GM10847 (cell line): ENCODE measurements at regions not wholly inside any gene's neighbourhood (a gene's known extent, or its start where the extent isn't known, plus 50 kb on each side); places are given as distances from the start of the nearest gene placed in this dataset.

ENCODE experiments used
- POLR2A ChIP-seq: IDR thresholded peaks from 2 replicates; pipeline ENCODE4 v1.6.1; 2011; ENCODE audit not compliant: insufficient read length; ENCODE audit errors: extremely low read depth

DNA sequence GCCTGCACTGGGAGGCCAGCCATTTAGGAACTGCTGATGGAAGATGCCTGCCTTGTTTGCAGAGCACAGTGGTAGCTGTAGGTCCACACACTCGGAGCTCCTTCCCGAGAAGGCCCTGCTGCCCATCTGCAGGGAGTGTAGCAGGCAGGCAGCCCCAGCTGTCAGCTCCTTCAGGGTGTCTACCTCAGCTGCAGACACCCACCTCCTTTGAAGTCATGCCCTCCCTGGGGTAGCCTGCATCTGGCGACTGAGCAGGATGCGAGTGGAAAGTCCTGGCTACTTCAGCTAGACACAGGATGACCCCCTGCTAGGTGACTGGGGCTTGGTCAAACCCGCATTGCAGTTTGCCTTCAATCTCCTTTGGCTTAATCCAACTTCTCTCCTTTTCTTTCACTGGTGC, 93.2 kb upstream of the TLE3 start:
- TF ChIP-seq POLR2A: no peak

DNA sequence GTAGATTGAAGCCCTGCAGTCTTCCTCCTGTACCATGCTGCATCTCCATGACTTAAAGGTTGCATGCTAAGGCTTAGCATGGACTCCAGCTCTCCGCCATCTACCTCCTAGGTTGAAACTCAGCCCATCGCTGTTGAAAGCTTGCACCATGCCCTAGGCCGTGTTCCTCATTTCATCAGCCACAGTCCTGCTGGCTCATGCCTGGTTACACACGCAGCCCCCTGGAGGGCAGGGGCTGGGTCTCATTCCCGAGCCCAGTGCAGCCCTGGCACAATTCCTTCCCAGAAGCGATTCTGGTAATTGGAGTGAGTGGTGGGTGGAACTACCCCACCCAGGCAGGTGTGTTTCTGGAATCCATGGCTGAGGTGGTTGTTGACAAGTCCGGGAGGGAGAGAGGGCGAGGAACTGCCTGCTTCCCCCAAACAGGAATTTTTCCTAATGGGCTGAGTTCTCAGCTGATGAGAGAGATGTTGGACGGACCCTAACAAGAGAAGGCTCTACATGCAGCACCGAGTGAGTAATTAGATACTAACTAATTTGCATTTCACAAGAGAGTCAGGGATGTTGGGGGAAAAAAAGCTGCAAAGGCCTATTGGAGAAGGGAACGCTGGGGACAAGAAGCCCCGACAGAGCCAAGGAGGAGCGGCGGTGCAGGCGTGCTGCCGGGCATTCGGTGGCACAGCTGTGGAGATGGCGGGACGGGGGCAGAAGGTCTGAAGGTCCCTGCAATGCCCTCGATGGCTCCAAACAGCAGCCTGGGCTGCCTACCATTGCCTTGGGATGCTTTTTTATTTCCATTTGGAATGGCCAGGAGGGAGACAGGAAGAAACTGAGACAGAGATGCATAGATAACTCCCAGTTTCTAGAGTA, 92.3 kb upstream of the TLE3 start:
- TF ChIP-seq POLR2A: no peak

DNA sequence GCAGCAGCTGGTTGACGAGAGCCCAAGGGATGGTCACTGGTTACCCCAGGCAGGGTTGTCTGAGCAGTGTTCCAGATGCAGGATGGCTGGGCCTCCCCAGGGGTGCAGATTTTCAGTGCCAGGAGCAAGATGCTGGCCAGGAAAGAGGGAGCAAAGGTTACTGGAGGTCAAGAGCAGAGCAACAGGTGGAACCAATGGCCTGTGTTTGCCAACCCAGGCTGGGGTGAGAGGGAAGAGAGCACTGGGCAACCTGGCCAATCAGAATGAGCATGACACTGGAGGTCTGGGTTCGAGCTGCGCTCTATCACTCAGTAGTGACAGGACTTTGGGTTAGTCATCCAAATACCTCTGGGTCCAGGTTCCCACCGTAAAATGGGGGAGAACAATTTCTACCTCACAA, 90.6 kb upstream of the TLE3 start:
- TF ChIP-seq POLR2A: no peak

DNA sequence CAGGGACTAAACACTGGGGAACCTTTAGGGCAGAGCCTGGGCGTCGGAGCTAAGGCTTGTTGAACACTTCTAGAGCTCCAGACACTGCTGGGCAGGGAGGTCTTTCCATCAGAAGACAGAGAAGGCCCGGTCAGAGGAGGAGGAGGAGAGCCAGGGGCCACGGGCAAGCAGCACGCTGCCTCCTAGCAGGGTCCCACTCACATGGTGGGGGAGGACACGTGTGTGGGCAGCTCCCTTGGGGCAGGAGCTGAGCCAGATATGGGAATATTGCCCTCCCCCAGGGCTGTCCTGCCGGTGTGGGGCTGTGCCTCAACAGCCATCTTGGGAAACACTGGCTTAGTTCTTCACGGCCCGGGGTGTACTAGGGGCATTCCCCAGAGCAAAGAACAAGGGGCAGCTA, 89.6 kb upstream of the TLE3 start:
- no peak for TF ChIP-seq POLR2A

DNA sequence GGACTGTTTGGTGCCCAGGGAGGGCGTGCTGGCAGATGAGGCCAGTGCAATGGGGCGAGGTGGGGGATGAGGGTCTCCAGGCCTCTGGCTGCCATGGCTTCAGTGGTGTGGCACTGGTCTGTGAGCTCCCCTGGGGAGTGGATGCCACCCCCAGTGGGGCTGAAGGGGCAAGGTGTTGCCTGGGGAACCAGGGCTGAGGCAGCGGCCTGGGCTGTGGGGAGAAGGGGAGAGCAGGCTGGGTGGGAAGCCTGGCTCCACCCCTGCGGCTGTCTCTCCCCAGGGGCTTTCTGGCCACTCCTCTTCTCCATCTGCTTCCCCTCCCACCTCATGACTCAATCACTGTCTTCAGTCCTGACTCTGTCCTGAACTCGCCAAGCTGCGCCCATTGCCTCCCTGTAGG, 88.4 kb upstream of the TLE3 start:
- TF ChIP-seq POLR2A: no peak

DNA sequence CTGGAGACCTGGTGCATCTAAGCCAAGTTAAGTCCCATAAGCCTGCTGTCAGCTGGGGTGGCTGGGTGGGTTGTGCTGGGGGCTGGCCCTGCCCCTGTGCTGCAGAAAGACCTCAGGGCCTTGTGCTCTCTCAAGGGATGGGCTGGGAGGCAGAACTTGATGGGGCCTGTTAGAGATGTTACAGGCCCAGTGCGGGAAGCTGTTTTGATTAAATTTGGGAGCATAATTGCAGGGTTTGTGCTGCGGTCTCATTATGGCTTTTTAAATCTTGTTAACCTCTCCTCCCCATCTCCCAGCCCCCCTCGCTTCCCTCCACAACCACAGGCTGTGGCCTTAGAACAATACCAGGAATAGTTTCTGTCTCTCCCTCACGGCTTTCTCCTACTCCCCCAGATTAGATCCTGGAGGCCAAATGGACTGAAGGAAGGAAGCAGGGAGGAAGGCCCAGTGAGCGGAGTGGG, 87.6 kb upstream of the TLE3 start:
- TF ChIP-seq POLR2A: no peak

DNA sequence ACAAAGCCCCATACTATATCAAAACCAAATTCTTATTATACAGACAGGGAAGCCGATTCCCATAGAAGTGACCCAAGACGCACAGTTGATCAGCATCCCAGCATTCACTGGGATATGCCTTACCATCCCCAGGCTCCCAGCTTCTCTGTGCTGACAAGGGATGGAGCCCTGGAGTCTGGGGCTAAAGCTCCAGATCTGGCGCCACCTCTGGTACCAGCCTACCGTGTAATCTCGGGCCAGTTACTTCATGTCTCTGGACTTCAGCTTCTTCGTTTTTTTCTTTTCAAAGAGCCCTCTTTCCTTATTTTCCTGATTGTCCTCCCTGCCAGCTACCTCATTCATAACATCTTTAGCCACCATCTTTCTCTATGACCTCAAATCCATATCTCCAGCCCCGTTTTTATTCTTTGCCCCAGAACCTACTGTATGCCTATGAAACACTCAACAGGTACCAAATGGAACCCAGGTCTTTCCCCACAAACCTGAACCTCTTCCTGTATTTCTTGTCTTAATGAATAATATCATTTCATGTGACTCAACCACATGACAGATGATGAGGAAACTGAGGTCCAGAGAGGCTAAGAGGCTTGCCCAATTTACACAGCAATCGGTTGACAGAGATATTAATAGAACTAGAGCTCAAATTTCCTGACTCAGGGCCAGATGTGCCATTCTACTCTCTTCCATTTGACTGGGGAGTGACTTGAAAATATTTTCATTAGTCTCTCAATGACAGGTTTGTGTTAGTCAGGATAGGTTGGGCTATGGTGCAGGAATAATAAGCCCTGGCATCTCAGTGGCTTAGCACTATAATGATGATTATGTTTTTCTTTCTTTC, 85.4 kb upstream of the TLE3 start:
- TF ChIP-seq POLR2A: no peak

DNA sequence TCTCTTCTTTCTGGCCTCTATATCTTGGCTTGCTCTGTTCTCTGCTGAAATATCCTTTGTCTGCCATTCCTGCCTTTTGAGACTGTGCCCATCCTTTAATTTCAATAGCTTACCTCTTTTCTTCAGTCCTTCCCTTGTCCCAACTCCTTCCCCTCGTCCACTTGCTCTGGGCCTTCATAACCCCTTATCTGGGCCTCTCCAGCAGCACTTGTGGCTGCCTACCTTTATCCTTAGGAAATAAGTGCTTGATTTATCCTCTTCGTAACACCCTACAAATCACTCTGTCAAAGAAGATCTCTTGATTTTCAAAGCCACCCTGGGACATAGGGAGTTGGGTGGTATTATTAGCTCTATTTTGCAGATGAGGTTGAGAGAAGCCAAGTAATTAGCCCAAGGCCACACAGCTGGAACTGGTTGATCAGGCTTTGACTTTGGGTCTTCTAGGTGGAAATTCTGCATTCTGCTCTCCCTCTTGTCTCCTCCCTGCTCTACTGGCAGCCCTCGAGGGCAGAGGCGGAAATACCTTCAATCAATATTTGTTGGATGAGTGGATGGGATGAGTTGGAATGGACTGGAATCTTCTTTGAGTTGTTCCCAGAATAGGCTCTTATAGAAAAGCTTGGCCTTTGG, 84.0 kb upstream of the TLE3 start:
- no peak for TF ChIP-seq POLR2A

DNA sequence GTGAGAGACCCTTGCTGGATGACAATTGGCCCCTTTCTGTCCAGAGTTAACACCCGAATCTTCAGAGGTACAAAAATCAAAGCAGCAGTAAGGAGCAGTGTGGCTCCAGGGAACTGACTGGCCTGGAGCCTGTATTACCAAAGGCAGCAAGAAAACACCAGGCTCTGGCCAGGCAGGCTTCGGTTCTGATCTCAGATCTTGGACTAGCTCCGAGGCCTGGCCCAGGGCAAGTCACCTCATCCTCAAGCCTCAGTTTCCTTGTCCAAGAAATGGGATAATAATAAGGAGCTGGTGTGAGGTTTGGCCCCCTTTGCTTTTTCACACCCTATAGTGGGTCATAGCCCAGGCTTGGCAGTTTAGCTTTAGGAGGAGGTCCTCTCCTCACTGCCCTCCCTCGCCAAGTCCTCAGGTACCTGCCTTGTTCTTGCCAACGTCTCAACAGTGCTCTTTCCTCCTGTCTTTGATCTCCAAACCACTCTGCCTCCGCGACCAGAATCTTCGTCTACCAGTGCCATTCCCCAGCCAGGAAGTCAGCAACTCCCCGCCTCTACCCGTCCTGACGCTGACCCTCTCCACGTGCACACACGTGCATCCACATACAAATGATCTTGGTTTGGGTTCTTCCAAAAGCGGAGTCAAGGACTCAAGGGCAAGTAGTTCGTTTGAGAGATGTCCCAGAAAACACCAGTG, 82.6 kb upstream of the TLE3 start:
- TF ChIP-seq POLR2A: no peak

DNA sequence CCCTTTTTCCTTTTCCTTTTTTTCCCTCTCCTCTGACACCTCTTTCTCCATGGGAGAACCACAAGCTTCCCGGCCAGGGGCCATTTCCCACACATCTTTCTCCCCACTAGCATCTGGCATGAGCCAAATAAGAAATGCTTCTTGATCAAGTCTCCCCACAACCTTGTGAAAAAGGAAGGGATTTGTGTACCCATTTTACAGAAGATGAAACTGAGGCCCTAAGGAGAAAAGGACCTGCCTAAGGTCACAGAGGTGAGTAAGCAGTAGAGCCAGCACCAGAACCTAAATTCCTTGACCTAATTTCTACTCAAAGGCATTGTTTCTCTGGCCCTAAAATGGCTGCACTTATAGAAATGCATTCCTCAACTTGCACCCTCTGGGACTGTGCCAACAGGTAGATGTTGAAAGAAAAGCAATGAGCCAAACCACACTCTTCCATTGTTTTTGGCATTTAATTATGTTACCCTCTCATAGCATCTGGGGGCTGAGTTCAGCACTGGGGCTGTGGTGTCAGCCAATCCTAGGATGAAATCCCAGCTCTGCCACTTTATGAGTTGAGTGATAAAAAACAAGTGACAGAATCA, 81.7 kb upstream of the TLE3 start:
- TF ChIP-seq POLR2A: no peak

DNA sequence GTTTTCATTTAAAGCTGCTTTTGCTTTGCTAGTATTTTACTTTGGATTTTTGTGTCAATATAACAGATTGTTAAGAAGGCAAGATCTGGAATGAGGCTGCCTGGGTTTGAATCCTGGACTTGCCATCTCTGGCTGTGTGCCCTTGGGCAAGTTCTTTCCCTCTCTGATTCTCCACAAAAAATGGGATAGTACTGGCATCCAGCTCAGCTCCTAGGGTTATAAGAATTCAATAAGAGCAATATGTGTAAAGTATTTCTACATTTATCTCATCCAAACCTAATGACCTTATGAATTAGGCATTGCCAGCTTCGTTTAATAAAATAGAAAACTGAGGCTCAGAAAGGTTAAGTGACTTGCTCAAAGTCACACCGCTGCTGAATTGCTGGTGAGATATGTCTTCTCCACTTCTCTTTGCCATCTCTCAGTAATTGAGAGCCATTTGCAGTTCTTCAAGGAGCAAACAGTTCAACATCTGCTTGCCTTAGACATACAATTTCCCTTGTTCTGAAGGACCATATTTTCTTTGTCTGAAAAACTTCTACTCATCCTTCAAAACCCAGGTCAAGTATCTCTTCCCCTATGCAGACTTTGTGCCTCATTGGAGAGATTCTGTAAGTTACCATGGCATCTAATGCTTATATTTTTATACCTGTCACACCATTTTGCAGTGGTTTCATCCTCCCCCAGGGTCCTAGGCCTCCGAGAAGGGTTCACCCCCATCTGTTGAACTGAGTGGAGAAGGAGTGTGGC, 80.8 kb upstream of the TLE3 start:
- TF ChIP-seq POLR2A: no peak

DNA sequence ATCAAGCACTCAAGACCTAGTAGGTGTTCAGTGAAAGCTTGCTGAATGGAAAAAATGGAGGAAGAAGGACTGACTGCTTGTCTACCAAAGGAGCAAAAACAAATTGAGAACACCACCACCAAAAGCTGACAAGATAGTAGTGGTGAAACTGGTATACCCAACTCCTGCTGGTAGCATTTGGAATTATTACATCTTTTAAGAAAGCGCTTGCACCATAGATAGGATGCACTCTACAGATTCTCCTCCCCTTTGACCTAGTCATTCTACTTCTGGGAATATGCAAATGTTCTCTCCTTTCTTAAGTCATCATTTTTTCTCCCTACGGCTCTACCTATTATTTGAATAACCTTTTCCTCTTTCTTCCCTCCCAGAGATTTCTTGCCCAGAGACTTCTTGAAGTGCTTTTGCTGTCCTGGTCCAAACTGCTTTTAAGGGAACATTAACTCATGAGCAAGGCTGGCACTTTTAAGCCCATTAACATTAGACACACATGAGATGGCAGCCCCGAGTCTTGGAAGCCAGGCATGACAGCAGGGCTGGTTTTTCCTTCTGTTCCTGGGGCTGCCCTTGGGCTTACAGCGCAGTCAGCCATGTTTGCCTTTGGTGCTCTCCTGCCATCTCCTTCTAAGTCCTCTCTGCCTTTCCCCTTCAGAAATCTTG, 75.0 kb upstream of the TLE3 start:
- TF ChIP-seq POLR2A: no peak

DNA sequence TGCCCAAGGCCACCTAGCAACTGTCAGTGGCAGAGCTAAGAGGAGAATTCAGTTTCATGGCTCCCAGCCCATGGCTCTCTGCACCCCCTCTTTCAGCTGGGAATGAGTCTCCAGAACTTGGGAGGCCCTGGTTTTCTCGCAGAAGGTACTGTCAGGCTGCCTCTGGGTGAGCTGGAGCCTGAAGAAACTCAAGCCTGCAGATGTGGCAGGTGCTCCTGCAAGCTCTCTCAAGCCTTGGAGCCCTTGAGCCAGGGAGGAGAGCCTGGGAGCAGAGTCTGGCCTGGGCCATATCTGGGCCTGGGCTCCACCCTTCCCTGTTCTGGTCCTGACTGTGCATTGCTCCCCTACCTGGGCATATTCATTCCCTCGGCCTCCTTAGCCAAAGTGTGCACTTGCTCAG, 74.4 kb upstream of the TLE3 start:
- no peak for TF ChIP-seq POLR2A
